ENCODE measurements at regions not wholly inside any gene's neighbourhood (a gene's known extent, or its start where the extent isn't known, plus 50 kb on each side); places are given as distances from the start of the nearest gene placed in this dataset.
"Not testable (repeated sequence)": the region's sequence is repeated elsewhere in the genome, so short reads cannot be mapped to it uniquely, and the experiment has no call there.

DNA sequence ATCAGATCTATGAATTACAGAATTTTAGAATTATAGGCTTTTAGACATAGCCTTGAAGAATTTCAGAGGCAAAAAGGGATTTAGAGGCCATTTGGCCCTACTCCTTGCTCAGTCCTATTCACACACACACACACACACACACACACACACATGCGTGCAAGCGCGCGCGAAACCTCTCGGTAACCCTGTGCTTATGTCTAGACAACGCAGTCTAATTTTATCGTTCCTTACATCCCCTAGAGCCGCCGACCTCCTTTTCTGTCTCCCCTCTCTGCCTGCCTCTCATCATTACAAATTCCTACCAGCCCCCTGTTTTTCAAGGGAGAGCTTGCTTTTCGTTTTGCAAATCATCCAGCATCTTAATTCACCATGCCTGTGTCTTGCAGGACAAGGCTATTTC lies 252.1 kb downstream of the FOXD2 start:
- H3K27me3 ChIP-seq (ENCODE audit: insufficient read depth, poor library complexity, severe bottlenecking), result peaks cover 5% of the 10 kb centered on the region
- TF ChIP-seq GABPA (IDR thresholded peaks at IDR 0.05; ENCODE audit: low read depth), result no peak
- TF ChIP-seq, protein P1, sequence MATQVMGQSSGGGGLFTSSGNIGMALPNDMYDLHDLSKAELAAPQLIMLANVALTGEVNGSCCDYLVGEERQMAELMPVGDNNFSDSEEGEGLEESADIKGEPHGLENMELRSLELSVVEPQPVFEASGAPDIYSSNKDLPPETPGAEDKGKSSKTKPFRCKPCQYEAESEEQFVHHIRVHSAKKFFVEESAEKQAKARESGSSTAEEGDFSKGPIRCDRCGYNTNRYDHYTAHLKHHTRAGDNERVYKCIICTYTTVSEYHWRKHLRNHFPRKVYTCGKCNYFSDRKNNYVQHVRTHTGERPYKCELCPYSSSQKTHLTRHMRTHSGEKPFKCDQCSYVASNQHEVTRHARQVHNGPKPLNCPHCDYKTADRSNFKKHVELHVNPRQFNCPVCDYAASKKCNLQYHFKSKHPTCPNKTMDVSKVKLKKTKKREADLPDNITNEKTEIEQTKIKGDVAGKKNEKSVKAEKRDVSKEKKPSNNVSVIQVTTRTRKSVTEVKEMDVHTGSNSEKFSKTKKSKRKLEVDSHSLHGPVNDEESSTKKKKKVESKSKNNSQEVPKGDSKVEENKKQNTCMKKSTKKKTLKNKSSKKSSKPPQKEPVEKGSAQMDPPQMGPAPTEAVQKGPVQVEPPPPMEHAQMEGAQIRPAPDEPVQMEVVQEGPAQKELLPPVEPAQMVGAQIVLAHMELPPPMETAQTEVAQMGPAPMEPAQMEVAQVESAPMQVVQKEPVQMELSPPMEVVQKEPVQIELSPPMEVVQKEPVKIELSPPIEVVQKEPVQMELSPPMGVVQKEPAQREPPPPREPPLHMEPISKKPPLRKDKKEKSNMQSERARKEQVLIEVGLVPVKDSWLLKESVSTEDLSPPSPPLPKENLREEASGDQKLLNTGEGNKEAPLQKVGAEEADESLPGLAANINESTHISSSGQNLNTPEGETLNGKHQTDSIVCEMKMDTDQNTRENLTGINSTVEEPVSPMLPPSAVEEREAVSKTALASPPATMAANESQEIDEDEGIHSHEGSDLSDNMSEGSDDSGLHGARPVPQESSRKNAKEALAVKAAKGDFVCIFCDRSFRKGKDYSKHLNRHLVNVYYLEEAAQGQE (IDR thresholded peaks at IDR 0.05; ENCODE audit: insufficient replicate concordance, low read depth), result no peak
- no peak overlapping the region for H3K4me3 ChIP-seq (replicated peaks; ENCODE audit: insufficient read depth, low read length)
- DNase-seq (ENCODE audit: low read depth in 1 of 2, low spot score in 1 of 2), result no peak
- no peak overlapping the region for H3K27ac ChIP-seq (replicated peaks)

DNA sequence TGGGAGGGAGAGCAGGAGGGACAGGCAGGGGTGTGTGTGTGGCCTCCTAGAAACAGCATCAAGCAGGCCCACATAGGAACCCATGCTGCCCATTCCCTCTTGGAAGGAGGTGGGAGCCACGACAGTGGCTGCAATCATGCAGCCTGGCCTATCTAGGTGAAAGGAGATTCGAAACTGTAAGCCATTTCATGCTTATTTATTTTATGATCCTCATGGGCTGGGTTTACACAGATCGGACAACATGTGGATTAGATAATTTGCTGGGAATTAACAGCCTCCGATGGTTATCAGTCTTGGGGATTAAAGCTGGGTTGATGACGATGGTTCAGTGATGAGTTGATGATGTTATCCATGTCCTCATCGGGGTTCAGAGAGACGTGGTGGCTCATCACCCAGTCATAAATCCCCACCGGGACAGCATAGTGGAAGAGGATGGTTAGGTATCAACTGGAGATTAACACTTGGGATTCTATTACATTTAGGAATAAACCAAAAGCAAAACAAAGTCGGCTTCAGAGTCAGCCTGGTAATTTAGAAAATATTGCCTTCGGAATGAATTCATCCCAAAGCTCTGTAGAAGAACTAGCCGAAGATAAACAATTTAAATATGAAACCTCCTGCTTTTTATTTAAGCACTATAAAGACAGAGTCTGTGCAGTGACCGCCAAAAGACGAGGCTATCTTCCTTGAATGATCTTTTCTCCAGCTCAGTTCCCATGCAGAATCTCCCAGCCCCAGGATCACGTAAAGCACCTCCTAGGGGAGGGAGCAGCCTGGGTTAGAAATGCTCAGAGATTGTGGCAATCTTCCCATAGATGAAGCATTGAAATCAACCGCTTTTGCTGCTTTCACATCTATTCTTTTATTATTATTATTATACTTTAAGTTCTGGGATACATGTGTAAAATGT lies 252.8 kb downstream of the FOXD2 start:
- TF ChIP-seq, protein P1 (IDR thresholded peaks at IDR 0.05; ENCODE audit: insufficient replicate concordance, low read depth), result no peak
- TF ChIP-seq GABPA (IDR thresholded peaks at IDR 0.05; ENCODE audit: low read depth) (no peak), POLR2AphosphoS5 (IDR thresholded peaks at IDR 0.05; ENCODE audit: low read depth) (no peak), SPI1 (IDR thresholded peaks at IDR 0.05; ENCODE audit: borderline replicate concordance, low read depth) (no peak)
- TF ChIP-seq, protein P2, sequence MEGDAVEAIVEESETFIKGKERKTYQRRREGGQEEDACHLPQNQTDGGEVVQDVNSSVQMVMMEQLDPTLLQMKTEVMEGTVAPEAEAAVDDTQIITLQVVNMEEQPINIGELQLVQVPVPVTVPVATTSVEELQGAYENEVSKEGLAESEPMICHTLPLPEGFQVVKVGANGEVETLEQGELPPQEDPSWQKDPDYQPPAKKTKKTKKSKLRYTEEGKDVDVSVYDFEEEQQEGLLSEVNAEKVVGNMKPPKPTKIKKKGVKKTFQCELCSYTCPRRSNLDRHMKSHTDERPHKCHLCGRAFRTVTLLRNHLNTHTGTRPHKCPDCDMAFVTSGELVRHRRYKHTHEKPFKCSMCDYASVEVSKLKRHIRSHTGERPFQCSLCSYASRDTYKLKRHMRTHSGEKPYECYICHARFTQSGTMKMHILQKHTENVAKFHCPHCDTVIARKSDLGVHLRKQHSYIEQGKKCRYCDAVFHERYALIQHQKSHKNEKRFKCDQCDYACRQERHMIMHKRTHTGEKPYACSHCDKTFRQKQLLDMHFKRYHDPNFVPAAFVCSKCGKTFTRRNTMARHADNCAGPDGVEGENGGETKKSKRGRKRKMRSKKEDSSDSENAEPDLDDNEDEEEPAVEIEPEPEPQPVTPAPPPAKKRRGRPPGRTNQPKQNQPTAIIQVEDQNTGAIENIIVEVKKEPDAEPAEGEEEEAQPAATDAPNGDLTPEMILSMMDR (IDR thresholded peaks at IDR 0.05; ENCODE audit: insufficient read depth, low read length), result no peak
- DNase-seq (ENCODE audit: low read depth in 1 of 2, low spot score in 1 of 2), result no peak
- Histone ChIP-seq H3K4me3 (replicated peaks; ENCODE audit: insufficient read depth, low read length) (no peak overlapping the region), H3K27me3 (ENCODE audit: insufficient read depth, poor library complexity, severe bottlenecking) (peaks cover 3% of the 10 kb centered on the region), H3K27ac (replicated peaks) (no peak overlapping the region)

DNA sequence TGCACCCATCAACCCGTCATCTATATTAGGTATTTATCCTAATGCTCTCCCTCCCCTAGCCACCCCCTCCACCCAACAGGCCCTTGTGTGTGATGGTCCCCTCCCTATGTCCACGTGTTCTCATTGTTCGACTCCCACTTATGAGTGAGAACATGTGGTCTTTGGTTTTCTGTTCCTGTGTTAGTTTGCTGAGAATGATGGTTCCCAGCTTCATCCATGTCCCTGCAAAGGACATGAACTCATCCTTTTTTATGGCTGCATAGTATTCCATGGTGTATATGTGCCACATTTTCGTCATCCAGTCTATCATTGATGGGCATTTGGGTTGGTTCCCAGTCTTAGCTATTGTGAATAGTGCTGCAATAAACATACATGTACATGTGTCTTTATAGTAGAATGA lies 253.4 kb downstream of the FOXD2 start:
- H3K4me3 ChIP-seq (replicated peaks; ENCODE audit: insufficient read depth, low read length); DNase-seq (ENCODE audit: low read depth in 1 of 2, low spot score in 1 of 2); H3K27ac ChIP-seq (replicated peaks); H3K27me3 ChIP-seq (ENCODE audit: insufficient read depth, poor library complexity, severe bottlenecking): not testable (repeated sequence)

- DNase-seq (ENCODE audit: low read depth in 1 of 2, low spot score in 1 of 2), result no peak
Measured at GRCh38 chr1:47692196-47692595, 254.4 kb downstream of the FOXD2 start.

More at GRCh38 chr1:47692196-47692595, 254.4 kb downstream of the FOXD2 start:
- no peak overlapping the region for H3K4me3 ChIP-seq (replicated peaks; ENCODE audit: insufficient read depth, low read length)
- H3K27me3 ChIP-seq (ENCODE audit: insufficient read depth, poor library complexity, severe bottlenecking), result no peaks in the 10 kb centered on the region
- H3K27ac ChIP-seq (replicated peaks), result no peak overlapping the region
- TF ChIP-seq, protein P2 (IDR thresholded peaks at IDR 0.05; ENCODE audit: insufficient read depth, low read length), result no peak
- TF ChIP-seq SPI1 (IDR thresholded peaks at IDR 0.05; ENCODE audit: borderline replicate concordance, low read depth) (no peak), POLR2AphosphoS5 (IDR thresholded peaks at IDR 0.05; ENCODE audit: low read depth) (no peak), GABPA (IDR thresholded peaks at IDR 0.05; ENCODE audit: low read depth) (no peak)
- TF ChIP-seq, protein P1 (IDR thresholded peaks at IDR 0.05; ENCODE audit: insufficient replicate concordance, low read depth), result no peak
